GM12891 (cell line): ENCODE measurements at regions not wholly inside any gene's neighbourhood (a gene's known extent, or its start where the extent isn't known, plus 50 kb on each side); places are given as distances from the start of the nearest gene placed in this dataset.

Experiments used
- PAX5 ChIP-seq: IDR thresholded peaks from 2 replicates; pipeline ENCODE4 v1.6.1; 2011; ENCODE audit warnings: low read length, moderate library complexity, mild to moderate bottlenecking; ENCODE audit not compliant: insufficient read depth, severe bottlenecking
- POLR2A ChIP-seq: IDR thresholded peaks from 2 replicates; pipeline ENCODE4 v1.6.1; 2011; ENCODE audit warnings: low read depth, low read length, control low read depth
- POLR2AphosphoS5 ChIP-seq: IDR thresholded peaks from 2 replicates; pipeline ENCODE4 v1.6.1; 2011; ENCODE audit warnings: low read depth, low read length, control low read depth
- POU2F2 ChIP-seq: IDR thresholded peaks from 2 replicates; pipeline ENCODE4 v1.6.1; 2011; ENCODE audit warnings: low read depth, mild to moderate bottlenecking, control low read depth, low read length, moderate library complexity
- SPI1 ChIP-seq: IDR thresholded peaks from 2 replicates; pipeline ENCODE4 v1.6.1; 2011; ENCODE audit warnings: low read depth, low read length, control low read depth
- TAF1 ChIP-seq: IDR thresholded peaks from 2 replicates; pipeline ENCODE4 v1.6.1; 2011; ENCODE audit warnings: low read depth, low read length, control low read depth

GRCh38 chr11:106242718-106243415 lies 165.4 kb downstream of the AASDHPPT start:
- TF ChIP-seq POLR2A (no peak), TAF1 (no peak), PAX5 (no peak), POLR2AphosphoS5 (no peak), SPI1 (no peak), POU2F2 (no peak)
